Kidney epithelial cell (primary cell): ENCODE measurements at regions not wholly inside any gene's neighbourhood (a gene's known extent, or its start where the extent isn't known, plus 50 kb on each side); places are given as distances from the start of the nearest gene placed in this dataset.
"Not testable (repeated sequence)": the region's sequence is repeated elsewhere in the genome, so short reads cannot be mapped to it uniquely, and the experiment has no call there.

Experiments
- DNase-seq: peaks from one replicate; pipeline ENCODE4 v3.0.0-alpha.2; 2010; ENCODE audit warnings: low read depth
- H3K27me3 ChIP-seq: 2 replicates; pipeline ENCODE4 v1.6.0; 2011; ENCODE audit warnings: low read length; ENCODE audit not compliant: control insufficient read depth, insufficient read depth
- H3K36me3 ChIP-seq: 2 replicates; pipeline ENCODE4 v1.5.1; 2011; ENCODE audit warnings: low read length; ENCODE audit not compliant: control insufficient read depth, insufficient read depth
- H3K4me3 ChIP-seq: 2 replicates; pipeline ENCODE4 v1.5.1; 2011; ENCODE audit warnings: low read depth, mild to moderate bottlenecking, control low read depth, low read length

GRCh38 chr2:87548681-87549536, 199.0 kb upstream of the PLGLB2 start:
- not testable (repeated sequence) for H3K4me3 ChIP-seq, H3K36me3 ChIP-seq, H3K27me3 ChIP-seq, DNase-seq

DNA sequence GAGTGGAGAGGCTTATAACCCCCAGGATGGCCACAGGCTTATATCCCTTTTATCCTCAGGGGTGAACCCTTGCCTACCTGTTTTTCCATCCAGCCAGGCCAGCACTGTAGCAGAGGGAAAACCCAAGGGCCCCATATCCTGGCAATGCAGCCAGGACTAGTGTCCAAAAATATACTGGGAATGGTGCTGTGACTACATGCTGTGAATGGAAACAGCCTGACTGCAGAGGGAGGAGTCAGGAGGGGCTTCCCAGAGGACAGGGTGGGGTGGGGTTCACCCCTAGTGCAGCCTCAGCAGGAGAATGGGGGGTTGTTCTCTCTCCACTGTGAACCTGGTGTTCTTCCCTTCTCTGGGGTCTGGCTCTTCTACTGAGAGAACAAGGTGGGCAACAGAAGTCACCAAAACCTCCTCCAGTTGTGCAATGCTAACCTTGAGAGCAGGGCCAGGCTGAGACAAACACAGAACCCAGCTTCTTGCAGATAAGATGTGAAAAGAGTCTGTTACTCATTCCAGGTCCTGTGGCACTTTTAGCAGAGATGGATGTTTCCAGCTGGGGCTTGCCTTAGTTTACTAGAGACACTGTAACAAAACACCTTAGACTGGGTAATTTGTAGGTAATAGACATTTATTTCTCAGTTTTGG, 198.2 kb upstream of the PLGLB2 start:
- H3K36me3 ChIP-seq, DNase-seq, H3K4me3 ChIP-seq, H3K27me3 ChIP-seq: not testable (repeated sequence)

- DNase-seq, H3K36me3 ChIP-seq, H3K27me3 ChIP-seq, H3K4me3 ChIP-seq: not testable (repeated sequence)
Measured at GRCh38 chr2:87554678-87555077, 193.2 kb upstream of the PLGLB2 start.

GRCh38 chr2:87555082-87555481, 192.8 kb upstream of the PLGLB2 start:
- not testable (repeated sequence) for DNase-seq, H3K27me3 ChIP-seq, H3K4me3 ChIP-seq, H3K36me3 ChIP-seq

DNA sequence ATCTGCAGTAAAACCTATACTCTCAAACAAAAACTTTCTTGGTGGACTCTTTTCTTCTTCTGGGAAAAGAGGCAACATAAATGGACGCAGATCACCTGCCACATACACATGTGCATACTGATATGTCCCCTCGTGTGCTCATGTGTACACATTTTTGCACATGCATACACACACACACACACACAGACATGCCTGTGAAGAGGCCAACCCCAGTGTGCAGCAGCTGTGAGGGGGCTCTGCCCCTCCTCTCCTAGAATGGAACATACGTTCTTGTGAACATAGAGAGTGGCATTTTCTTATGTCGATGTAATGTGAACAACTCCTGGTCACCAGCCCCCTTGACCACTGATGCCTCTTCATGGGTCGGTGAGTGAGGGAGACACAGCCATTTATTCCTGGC, 188.9 kb upstream of the PLGLB2 start:
- not testable (repeated sequence) for H3K27me3 ChIP-seq, DNase-seq, H3K36me3 ChIP-seq, H3K4me3 ChIP-seq

DNA sequence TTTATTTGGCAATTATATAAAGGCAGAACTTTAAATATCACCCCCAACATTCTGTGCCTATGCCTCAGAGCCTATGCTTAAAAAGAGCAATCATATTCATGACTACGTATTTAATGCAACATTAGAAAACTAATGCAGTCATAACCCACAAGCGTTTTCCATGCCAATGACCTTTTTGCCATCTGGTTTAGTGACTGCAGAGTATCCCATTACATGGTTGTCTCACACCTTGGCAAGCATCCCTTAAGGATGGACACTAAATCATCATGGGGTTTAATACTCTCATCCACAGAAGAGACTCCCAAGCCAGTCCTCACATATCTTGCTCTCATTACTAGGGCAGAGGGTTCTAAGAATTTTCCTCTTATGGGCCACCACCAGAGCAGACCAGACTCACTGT, 188.2 kb upstream of the PLGLB2 start:
- not testable (repeated sequence) for H3K4me3 ChIP-seq, H3K27me3 ChIP-seq, H3K36me3 ChIP-seq, DNase-seq

- DNase-seq, H3K36me3 ChIP-seq, H3K27me3 ChIP-seq, H3K4me3 ChIP-seq: not testable (repeated sequence)
Measured at GRCh38 chr2:87565116-87565515, 182.8 kb upstream of the PLGLB2 start.

DNA sequence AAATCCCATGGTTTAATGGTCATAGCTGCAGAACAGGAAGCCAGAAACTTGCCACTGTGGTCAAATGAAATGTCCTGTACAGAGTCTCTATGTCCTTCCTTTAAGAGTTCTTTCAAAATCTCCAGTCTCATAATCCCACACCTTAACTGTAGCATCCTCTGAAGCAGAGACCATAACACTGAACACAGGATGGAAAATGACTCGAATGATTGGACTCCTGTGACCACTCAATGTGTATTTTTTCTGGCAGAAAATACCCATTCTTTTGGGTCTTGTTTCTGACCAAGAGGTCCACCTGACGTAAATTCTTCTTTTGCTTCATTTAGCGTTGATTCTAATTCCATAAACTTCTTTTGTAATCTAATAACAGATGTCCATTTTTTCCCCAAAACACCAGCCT, 181.4 kb upstream of the PLGLB2 start:
- not testable (repeated sequence) for H3K4me3 ChIP-seq, DNase-seq, H3K36me3 ChIP-seq, H3K27me3 ChIP-seq

DNA sequence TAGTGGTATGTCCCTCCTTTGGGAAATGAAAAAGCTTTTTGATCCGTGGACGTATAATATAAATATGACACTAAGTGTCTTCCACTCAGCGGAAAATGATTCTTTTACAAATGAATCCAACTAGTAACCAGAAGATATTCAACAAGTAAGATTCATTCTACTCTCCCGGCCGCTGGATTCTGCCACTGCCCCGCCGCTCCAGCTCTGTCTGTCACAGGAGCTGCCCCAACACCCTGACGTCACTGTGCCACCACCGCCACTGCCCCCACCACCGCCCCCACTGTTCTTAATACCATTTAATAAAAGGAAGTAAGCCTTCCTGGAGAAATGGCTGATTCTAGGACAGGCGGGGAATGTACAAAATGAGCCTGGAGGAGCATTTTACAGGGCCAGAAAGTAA, 180.8 kb upstream of the PLGLB2 start:
- not testable (repeated sequence) for H3K27me3 ChIP-seq, DNase-seq, H3K36me3 ChIP-seq, H3K4me3 ChIP-seq

GRCh38 chr2:87567912-87568311, 180.0 kb upstream of the PLGLB2 start:
- H3K36me3 ChIP-seq, DNase-seq, H3K27me3 ChIP-seq, H3K4me3 ChIP-seq: not testable (repeated sequence)

GRCh38 chr2:87568554-87569278, 179.2 kb upstream of the PLGLB2 start:
- not testable (repeated sequence) for H3K36me3 ChIP-seq, H3K4me3 ChIP-seq, H3K27me3 ChIP-seq, DNase-seq

DNA sequence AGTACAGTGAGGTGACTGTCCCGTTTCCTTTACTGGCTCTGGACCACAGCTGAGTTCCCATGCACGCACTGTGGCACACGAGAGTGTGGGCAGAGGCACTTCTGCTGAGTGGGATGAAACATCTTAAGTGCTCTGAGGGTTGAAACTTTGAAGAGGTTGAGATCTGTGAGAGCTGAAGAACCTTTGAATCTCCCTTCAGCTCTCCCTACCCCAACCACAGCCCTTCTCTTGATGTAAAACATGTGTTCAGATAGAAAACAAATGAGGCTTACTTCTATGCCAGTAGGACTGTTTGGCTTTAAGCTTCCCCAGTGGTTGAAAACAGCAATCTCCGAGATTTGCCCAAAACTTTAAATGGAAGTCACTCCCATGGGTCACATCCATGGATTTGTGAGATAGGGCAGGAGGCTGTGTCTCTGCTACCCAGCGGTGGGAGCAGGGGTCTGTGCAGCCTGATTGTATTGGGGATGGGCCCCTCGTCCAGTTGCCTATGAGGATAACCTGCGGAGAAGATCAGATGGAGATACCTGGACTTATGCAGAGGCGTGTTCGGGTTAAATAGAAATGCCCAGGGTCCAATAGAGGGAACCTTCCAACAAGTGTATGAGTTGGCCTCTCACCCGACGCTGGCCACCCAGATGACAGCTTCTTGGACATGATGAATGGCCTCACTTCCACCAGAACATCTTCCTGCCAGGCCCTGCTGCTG, 178.0 kb upstream of the PLGLB2 start:
- H3K27me3 ChIP-seq, DNase-seq, H3K36me3 ChIP-seq, H3K4me3 ChIP-seq: not testable (repeated sequence)

- H3K27me3 ChIP-seq, H3K4me3 ChIP-seq, H3K36me3 ChIP-seq, DNase-seq: not testable (repeated sequence)
Measured at GRCh38 chr2:87571889-87572465, 175.9 kb upstream of the PLGLB2 start.

DNA sequence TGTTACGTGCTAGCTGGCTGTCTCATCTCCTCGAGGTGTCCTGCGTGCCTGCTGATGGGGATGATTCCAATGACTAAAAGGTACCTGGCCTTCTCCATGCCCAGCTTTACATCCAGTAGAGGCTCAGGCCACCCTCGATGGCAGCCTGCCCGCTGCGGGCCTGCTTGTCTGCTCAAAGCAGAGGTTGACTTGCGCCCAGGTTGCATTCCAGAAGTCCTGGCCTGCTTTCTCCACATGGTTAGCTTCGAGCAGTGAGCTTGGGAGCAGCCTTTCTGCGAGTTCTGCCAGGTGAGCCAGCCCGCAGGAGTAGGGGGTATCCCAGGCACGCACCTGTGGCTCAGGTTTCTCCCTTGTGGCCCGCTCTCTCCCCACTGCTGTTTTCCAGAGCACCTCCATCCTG, 175.0 kb upstream of the PLGLB2 start:
- H3K27me3 ChIP-seq, H3K4me3 ChIP-seq, H3K36me3 ChIP-seq, DNase-seq: not testable (repeated sequence)
